H9 (cell line): ENCODE measurements at regions not wholly inside any gene's neighbourhood (a gene's known extent, or its start where the extent isn't known, plus 50 kb on each side); places are given as distances from the start of the nearest gene placed in this dataset.

Experiments
- DNase-seq: peaks from one replicate; pipeline ENCODE4 v3.0.0-alpha.2; 2017
- H2AFZ ChIP-seq: one replicate; pipeline ENCODE4 v1.6.1; 2013; ENCODE audit warnings: mild to moderate bottlenecking, low read length, control low read depth, moderate library complexity
- H2AK5ac ChIP-seq: 2 replicates; pipeline ENCODE4 v1.6.1; 2013; ENCODE audit warnings: low read length, control low read depth, mixed read lengths; ENCODE audit not compliant: insufficient read length
- H2BK120ac ChIP-seq: one replicate; pipeline ENCODE4 v1.6.1; 2013; ENCODE audit warnings: low read depth, mild to moderate bottlenecking, low read length, control low read depth, inconsistent platforms; ENCODE audit not compliant: poor library complexity, severe bottlenecking
- H2BK12ac ChIP-seq: 2 replicates; pipeline ENCODE4 v1.6.1; 2013; ENCODE audit warnings: low read length, control low read depth, mixed read lengths, low read depth; ENCODE audit not compliant: insufficient read length
- H2BK15ac ChIP-seq: 2 replicates; pipeline ENCODE4 v1.6.1; 2013; ENCODE audit warnings: low read depth, low read length, control low read depth
- H2BK20ac ChIP-seq: one replicate; pipeline ENCODE4 v1.6.1; 2013; ENCODE audit warnings: low read depth, mild to moderate bottlenecking, low read length, control low read depth, inconsistent platforms; ENCODE audit not compliant: poor library complexity, severe bottlenecking
- H2BK5ac ChIP-seq: 2 replicates; pipeline ENCODE4 v1.6.1; 2013; ENCODE audit warnings: low read length, control low read depth, mixed read lengths; ENCODE audit not compliant: insufficient read length
- H3K14ac ChIP-seq: 2 replicates; pipeline ENCODE4 v1.6.1; 2013; ENCODE audit warnings: low read length, control low read depth; ENCODE audit not compliant: insufficient read depth
- H3K18ac ChIP-seq: 2 replicates; pipeline ENCODE4 v1.6.1; 2013; ENCODE audit warnings: low read depth, mild to moderate bottlenecking, mixed read lengths, low read length, control low read depth; ENCODE audit not compliant: insufficient read length
- H3K23ac ChIP-seq: 2 replicates; pipeline ENCODE4 v1.6.1; 2013; ENCODE audit warnings: low read length, control low read depth, mixed read lengths, low read depth; ENCODE audit not compliant: insufficient read length
- H3K23me2 ChIP-seq: 2 replicates; pipeline ENCODE4 v1.6.1; 2013; ENCODE audit warnings: low read depth, mild to moderate bottlenecking, mixed read lengths, low read length, control low read depth; ENCODE audit not compliant: insufficient read length, poor library complexity, severe bottlenecking
- H3K27ac ChIP-seq: 2 replicates; pipeline ENCODE4 v1.5.1; 2013; ENCODE audit warnings: low read length, control low read depth, mixed read lengths, low read depth; ENCODE audit not compliant: insufficient read length
- H3K27me3 ChIP-seq: 2 replicates; pipeline ENCODE4 v1.6.1; 2013; ENCODE audit warnings: low read length, control low read depth, inconsistent platforms; ENCODE audit not compliant: insufficient read depth
- H3K4ac ChIP-seq: 2 replicates; pipeline ENCODE4 v1.6.1; 2013; ENCODE audit warnings: low read depth, mild to moderate bottlenecking, control low read depth, inconsistent platforms, low read length, moderate library complexity
- H3K4me1 ChIP-seq: 2 replicates; pipeline ENCODE4 v1.6.1; 2013; ENCODE audit warnings: low read length, control low read depth, inconsistent platforms; ENCODE audit not compliant: insufficient read depth
- H3K4me2 ChIP-seq: 2 replicates; pipeline ENCODE4 v1.6.1; 2013; ENCODE audit warnings: low read length, control low read depth, mixed read lengths; ENCODE audit not compliant: insufficient read length, insufficient read depth
- H3K56ac ChIP-seq: 2 replicates; pipeline ENCODE4 v1.6.1; 2013; ENCODE audit warnings: low read depth, mild to moderate bottlenecking, mixed read lengths, low read length, control low read depth; ENCODE audit not compliant: insufficient read length
- H3K79me1 ChIP-seq: 2 replicates; pipeline ENCODE4 v1.6.1; 2013; ENCODE audit warnings: low read depth, mild to moderate bottlenecking, moderate library complexity, low read length, control low read depth, inconsistent platforms; ENCODE audit not compliant: insufficient read depth, poor library complexity, severe bottlenecking
- H3K79me2 ChIP-seq: 2 replicates; pipeline ENCODE4 v1.6.1; 2013; ENCODE audit warnings: low read length, control low read depth, inconsistent platforms; ENCODE audit not compliant: insufficient read depth
- H3K9ac ChIP-seq: 2 replicates; pipeline ENCODE4 v1.6.1; 2013; ENCODE audit warnings: low read length, control low read depth, mixed read lengths; ENCODE audit not compliant: insufficient read length; ENCODE audit errors: extremely low read depth
- H3K9me3 ChIP-seq: one replicate; pipeline ENCODE4 v1.6.1; 2013; ENCODE audit warnings: low read depth, low read length, inconsistent platforms; ENCODE audit not compliant: control insufficient read depth
- H3T11ph ChIP-seq: one replicate; pipeline ENCODE4 v1.6.1; 2013; ENCODE audit warnings: mild to moderate bottlenecking, low read length, control low read depth, inconsistent platforms
- H4K20me1 ChIP-seq: one replicate; pipeline ENCODE4 v1.6.1; 2013; ENCODE audit not compliant: control insufficient read depth, insufficient read length, insufficient read depth
- H4K5ac ChIP-seq: 2 replicates; pipeline ENCODE4 v1.6.1; 2013; ENCODE audit warnings: low read depth, mild to moderate bottlenecking, mixed read lengths, low read length, control low read depth; ENCODE audit not compliant: insufficient read length
- H4K8ac ChIP-seq: replicated peaks from 2 replicates; pipeline ENCODE4 v1.6.1; 2013; ENCODE audit warnings: low read length, control low read depth, mixed read lengths, low read depth; ENCODE audit not compliant: insufficient read length
- H4K91ac ChIP-seq: 2 replicates; pipeline ENCODE4 v1.6.1; 2013; ENCODE audit warnings: low read depth, mild to moderate bottlenecking, moderate library complexity, mixed read lengths, low read length, control low read depth; ENCODE audit not compliant: insufficient read length
- H3K27ac Mint-ChIP-seq, 3 experiments: 2 replicates in 2 of 3; 3 replicates in 1 of 3; pipeline ENCODE4 v1.8.0; 2020 to 2021; ENCODE audit warnings: mixed read lengths in 3 of 3, mild to moderate bottlenecking in 1 of 3, moderate library complexity in 1 of 3
- H3K27me3 Mint-ChIP-seq: 2 replicates; pipeline ENCODE4 v1.8.0; 2021; ENCODE audit warnings: low read depth, mild to moderate bottlenecking, moderate library complexity, mixed read lengths
- H3K36me3 Mint-ChIP-seq, 3 experiments: 2 replicates in 2 of 3; 3 replicates in 1 of 3; pipeline ENCODE4 v1.8.0; 2020 to 2021; ENCODE audit warnings: low read depth in 3 of 3, mixed read lengths in 3 of 3; ENCODE audit not compliant: insufficient read depth in 1 of 3
- H3K4me1 Mint-ChIP-seq, 2 experiments: 2 replicates each; pipeline ENCODE4 v1.8.0; 2020; ENCODE audit warnings: mixed read lengths in 2 of 2
- H3K4me3 Mint-ChIP-seq, 2 experiments: 2 replicates in 1 of 2; 3 replicates in 1 of 2; pipeline ENCODE4 v1.8.0; 2020 to 2021; ENCODE audit warnings: mild to moderate bottlenecking in 2 of 2, mixed read lengths in 2 of 2, moderate library complexity in 1 of 2
- H3K9me3 Mint-ChIP-seq, 2 experiments: 2 replicates in 1 of 2; 3 replicates in 1 of 2; pipeline ENCODE4 v1.8.0; 2020; ENCODE audit warnings: mild to moderate bottlenecking in 2 of 2, mixed read lengths in 2 of 2, moderate library complexity in 1 of 2
- WGBS: extraction: QIAGEN DNeasy Blood & Tissue Kit; methylation state at CpG from one replicate; pipeline ENCODE4 v1.1.7; 2013; ENCODE audit warnings: missing lambda C conversion rate, low lambda C conversion rate, mixed read lengths; ENCODE audit not compliant: insufficient read length; ENCODE audit errors: extremely low coverage; 5-methylcytosine and 5-hydroxymethylcytosine counted together
- TF ChIP-seq, protein P1 (sequence below): fragments of 200-600 bp; sonication (generic); conservative IDR thresholded peaks from 3 replicates; pipeline ENCODE4 v1.8.0; 2021; ENCODE audit warnings: antibody characterized with exemption, mild to moderate bottlenecking

DNA sequence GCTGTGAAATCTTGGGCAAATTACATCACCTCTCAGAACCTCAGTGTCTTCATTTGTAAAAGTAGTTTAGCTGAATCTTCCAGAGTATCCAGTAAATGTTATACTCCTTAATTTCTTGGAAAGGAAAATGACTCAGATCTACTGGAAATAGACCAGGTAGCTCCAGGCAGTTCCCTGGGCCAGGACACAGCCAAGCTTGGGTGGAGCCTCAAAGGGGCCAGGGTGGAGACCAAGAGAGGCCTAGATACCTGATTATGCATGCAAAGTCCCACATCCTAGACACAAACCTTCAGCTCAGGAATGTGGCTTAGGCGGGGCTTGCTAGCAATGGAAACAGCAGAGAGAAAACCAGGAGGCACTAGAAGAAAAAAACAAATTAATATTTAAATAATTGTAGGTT lies 272.8 kb downstream of the MAFB start:
- no peaks in the 10 kb centered on the region for H3K4me1 ChIP-seq
- H3K9me3 Mint-ChIP-seq: peaks cover 16 to 18% of the 10 kb centered on the region in 2 experiments; a peak in 4 of 5 replicates
- H3K79me2 ChIP-seq: no peaks in the 10 kb centered on the region
- H3K27me3 Mint-ChIP-seq: no peaks in the 10 kb centered on the region; the same call in none of the 2 replicates
- no peak overlapping the region for H2BK20ac ChIP-seq
- H3T11ph ChIP-seq: no peak overlapping the region
- H3K79me1 ChIP-seq: no peaks in the 10 kb centered on the region
- no peaks in the 10 kb centered on the region for H4K20me1 ChIP-seq
- no peak overlapping the region for H2BK5ac ChIP-seq
- no peak overlapping the region for H3K14ac ChIP-seq
- no peak overlapping the region for H2BK12ac ChIP-seq
- H3K56ac ChIP-seq: no peak overlapping the region
- H3K4me2 ChIP-seq: no peak overlapping the region
- no peak overlapping the region for H3K23ac ChIP-seq
- H3K27me3 ChIP-seq: no peaks in the 10 kb centered on the region
- peaks cover 7% of the 10 kb centered on the region for H3K9me3 ChIP-seq
- no CpG with 5 or more reads among the region's 1 CpG for WGBS
- H3K27ac Mint-ChIP-seq: no peak overlapping the region
- no peak overlapping the region for H2AFZ ChIP-seq
- no peak overlapping the region for H3K4me3 Mint-ChIP-seq
- TF ChIP-seq, protein P1, sequence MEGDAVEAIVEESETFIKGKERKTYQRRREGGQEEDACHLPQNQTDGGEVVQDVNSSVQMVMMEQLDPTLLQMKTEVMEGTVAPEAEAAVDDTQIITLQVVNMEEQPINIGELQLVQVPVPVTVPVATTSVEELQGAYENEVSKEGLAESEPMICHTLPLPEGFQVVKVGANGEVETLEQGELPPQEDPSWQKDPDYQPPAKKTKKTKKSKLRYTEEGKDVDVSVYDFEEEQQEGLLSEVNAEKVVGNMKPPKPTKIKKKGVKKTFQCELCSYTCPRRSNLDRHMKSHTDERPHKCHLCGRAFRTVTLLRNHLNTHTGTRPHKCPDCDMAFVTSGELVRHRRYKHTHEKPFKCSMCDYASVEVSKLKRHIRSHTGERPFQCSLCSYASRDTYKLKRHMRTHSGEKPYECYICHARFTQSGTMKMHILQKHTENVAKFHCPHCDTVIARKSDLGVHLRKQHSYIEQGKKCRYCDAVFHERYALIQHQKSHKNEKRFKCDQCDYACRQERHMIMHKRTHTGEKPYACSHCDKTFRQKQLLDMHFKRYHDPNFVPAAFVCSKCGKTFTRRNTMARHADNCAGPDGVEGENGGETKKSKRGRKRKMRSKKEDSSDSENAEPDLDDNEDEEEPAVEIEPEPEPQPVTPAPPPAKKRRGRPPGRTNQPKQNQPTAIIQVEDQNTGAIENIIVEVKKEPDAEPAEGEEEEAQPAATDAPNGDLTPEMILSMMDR: no peak
- no peak overlapping the region for H3K9ac ChIP-seq
- DNase-seq: no peak
- no peak overlapping the region for H3K27ac ChIP-seq
- H2AK5ac ChIP-seq: no peak overlapping the region
- H4K5ac ChIP-seq: no peak overlapping the region
- H3K23me2 ChIP-seq: no peaks in the 10 kb centered on the region
- peaks cover 5 to 18% (median 6%) of the 10 kb centered on the region in 3 experiments; a peak in 4 of 7 replicates for H3K36me3 Mint-ChIP-seq
- H3K18ac ChIP-seq: no peak overlapping the region
- no peak overlapping the region for H2BK120ac ChIP-seq
- 0 out of 4 replicates have a peak, but pooled peaks cover 0 to 4% of the 10 kb centered on the region in 2 experiments for H3K4me1 Mint-ChIP-seq
- no peak overlapping the region for H4K8ac ChIP-seq
- H4K91ac ChIP-seq: no peak overlapping the region
- no peak overlapping the region for H2BK15ac ChIP-seq
- no peak overlapping the region for H3K4ac ChIP-seq
